Right lobe of liver (tissue), 4 donors: ENCODE measurements at regions not wholly inside any gene's neighbourhood (a gene's known extent, or its start where the extent isn't known, plus 50 kb on each side); places are given as distances from the start of the nearest gene placed in this dataset.

Source experiments
- CTCF ChIP-seq, 4 donors: fragments of 200-600 bp in 3 of 4; fragments of 450-650 bp in 1 of 4; IDR thresholded peaks; one replicate each; pipeline versions ENCODE4 v1.5.1 to v1.8.0; 2016 to 2022; ENCODE audit warnings: antibody characterized with exemption in 4 of 4, mild to moderate bottlenecking in 2 of 4
- POLR2A ChIP-seq: fragments of 450-650 bp; IDR thresholded peaks from one replicate; pipeline ENCODE4 v1.6.1; 2017; ENCODE audit warnings: antibody characterized with exemption, mild to moderate bottlenecking
- donor health status: DM: no; HTN: no; CAD: no.
- donor health status: DM: no; HTN: no; CAD: no.
- donor health status: DM: no; HTN: yes; CAD: no.

DNA sequence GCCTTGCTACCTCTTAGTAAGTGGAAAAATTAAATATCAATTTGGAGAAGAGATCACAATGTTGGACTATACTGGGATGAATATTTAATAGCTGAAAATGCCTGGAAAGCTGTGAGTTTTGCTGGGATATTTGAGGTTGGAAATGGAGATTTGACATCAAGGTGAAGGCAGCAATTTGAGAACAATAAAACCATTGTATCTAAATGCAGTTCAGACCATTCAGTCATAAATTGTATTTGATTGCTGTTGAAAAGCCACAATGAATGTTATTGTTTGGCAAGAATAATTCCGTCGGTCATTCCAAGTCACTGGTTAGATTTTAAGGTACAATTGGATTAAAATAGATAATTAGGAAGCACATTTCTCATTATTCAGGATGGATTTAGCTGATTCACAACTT is 325.6 kb downstream of the HRH4 start:
- TF ChIP-seq POLR2A (no peak), CTCF (IDR thresholded peaks at IDR 0.05) (no peak)
